GM18519 (cell line): ENCODE measurements at regions not wholly inside any gene's neighbourhood (a gene's known extent, or its start where the extent isn't known, plus 50 kb on each side); places are given as distances from the start of the nearest gene placed in this dataset.
"Not testable (repeated sequence)": the region's sequence is repeated elsewhere in the genome, so short reads cannot be mapped to it uniquely, and the experiment has no call there.

Experiments
- ATAC-seq: cut with Tn5 transposase; IDR thresholded peaks from one replicate; pipeline ENCODE4 v1.9.1; 2021; ENCODE audit warnings: mild to moderate bottlenecking, moderate library complexity; ENCODE audit not compliant: unreplicated experiment, low FRiP score

DNA sequence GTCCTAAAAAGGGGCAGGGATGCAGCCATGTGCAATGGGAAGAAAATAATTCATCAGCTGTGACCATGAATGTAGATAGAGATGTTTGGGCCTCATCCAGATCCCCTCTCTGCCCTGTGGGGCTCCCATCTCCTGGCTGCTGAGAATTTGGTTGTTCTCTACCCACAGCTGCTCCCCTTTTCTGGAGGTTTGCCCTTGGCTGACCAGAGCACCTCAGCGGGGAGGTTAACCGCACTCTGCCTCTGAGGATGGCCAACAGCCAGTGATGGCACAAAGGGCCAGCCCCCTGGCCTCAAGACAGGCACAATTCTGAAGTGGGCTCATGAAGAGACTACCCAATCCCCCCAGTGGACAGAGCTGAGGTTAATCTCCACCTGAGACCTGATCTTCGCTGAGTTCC, 61.5 kb upstream of the SERP2 start:
- no peak for ATAC-seq

- no peak for ATAC-seq
Measured at GRCh38 chr13:44312834-44313551, 60.6 kb upstream of the SERP2 start.

GRCh38 chr13:44313674-44314073, 60.0 kb upstream of the SERP2 start:
- ATAC-seq = no peak

DNA sequence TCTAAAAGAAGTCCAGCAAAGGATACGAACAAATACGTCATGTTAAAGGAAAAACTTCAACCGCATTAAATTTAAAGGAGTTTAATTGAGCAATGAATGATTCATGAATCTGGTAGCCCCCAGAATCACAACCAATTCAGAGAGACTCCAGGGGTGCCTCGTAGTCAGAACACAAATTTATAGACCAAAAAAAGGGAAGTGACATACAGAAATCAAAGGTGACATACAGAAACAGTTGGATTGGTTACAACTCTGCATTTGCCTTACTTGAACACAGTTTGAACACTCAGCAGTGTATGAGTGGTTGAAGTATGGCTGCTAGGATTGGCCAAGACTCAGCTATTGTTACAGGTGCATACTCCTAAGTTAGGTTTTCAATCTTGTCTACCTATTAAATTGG, 59.5 kb upstream of the SERP2 start:
- ATAC-seq = not testable (repeated sequence)

GRCh38 chr13:44317752-44318151, 55.9 kb upstream of the SERP2 start:
- no peak for ATAC-seq

- ATAC-seq = no peak
Measured at GRCh38 chr13:44318161-44318560, 55.5 kb upstream of the SERP2 start.

GRCh38 chr13:44320611-44321010, 53.0 kb upstream of the SERP2 start:
- no peak for ATAC-seq

DNA sequence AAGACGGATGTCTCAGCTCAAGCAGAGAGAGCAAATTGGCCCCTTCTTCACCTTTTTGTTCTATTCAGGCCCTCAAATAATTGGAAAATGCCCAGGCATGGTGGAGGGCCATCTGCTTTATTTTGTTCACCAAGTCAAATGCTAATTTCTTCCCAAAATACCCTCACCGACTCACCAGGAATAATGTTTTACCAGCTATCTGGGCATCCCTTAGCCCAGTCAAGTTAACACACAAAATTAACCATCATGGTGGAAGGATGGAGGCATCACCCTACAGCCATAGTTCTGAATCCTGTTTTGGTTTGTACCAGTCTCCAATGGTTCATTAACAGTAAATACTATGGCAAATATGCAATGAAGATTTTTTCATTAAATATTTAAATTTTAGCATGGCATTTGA, 51.7 kb upstream of the SERP2 start:
- no peak for ATAC-seq

DNA sequence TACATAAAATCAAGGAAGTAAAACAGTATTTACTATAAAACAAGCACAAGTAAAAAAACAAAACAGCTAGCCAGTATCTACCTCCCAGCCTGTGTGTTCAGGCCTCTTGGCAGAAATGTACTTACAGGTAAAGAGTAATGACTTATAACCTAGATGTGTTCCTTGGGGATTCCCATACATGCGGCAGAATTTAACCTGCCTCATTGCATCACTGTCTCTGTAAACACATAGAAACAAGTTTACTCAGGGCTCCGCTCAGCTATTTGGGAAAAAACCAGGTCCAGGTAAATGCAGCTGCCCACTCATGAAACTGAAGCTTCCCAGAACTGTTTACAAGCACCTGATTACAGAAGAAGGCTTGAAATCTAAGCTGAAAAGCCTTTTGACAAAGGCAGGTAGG, 50.7 kb upstream of the SERP2 start:
- ATAC-seq = no peak

DNA sequence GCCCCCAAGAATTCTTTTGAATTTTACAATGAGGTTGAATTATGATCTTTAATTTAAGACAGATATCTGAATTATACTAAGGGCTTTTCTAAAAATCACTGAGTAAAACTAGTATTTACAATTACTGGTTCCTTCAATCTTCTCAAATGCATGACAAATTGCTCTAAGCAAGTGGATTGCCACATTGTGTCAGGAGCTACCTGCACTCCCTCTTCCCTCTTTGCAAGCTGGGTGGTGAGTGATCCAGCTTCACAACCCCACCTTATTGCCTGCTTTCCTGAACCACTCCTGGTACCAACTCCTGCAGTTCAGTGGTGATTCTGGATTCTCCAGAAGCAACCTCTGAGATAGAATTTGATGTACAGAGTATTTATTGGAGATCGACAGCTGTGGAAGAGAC, 49.9 kb upstream of the SERP2 start:
- ATAC-seq = no peak
